ENCODE measurements at regions not wholly inside any gene's neighbourhood (a gene's known extent, or its start where the extent isn't known, plus 50 kb on each side); places are given as distances from the start of the nearest gene placed in this dataset.

- TF ChIP-seq POLR2A (IDR thresholded peaks at IDR 0.05; ENCODE audit: insufficient read depth in 1 of 2, low read depth in 2 of 2, low read length in 2 of 2) (no peak), CBX2 (IDR thresholded peaks at IDR 0.05; ENCODE audit: low read depth, low read length) (no peak), CBX2 (CRISPR knock-in tag; IDR thresholded peaks at IDR 0.05; ENCODE audit: low read depth) (no peak), ARID5B (CRISPR knock-in tag; IDR thresholded peaks at IDR 0.05) (no peak), CTCF (CRISPR knock-in tag; IDR thresholded peaks at IDR 0.05) (no peak), PBX3 (CRISPR knock-in tag; IDR thresholded peaks at IDR 0.05; ENCODE audit: borderline replicate concordance) (no peak), MEIS2 (CRISPR knock-in tag; IDR thresholded peaks at IDR 0.05) (no peak), ATF7 (IDR thresholded peaks at IDR 0.05) (no peak), ATF7 (CRISPR knock-in tag; IDR thresholded peaks at IDR 0.05) (no peak), MYC (CRISPR knock-in tag; IDR thresholded peaks at IDR 0.05; ENCODE audit: borderline replicate concordance) (no peak), TBP (CRISPR knock-in tag; IDR thresholded peaks at IDR 0.05) (no peak)
Measured at GRCh38 chr1:221641811-221642210, 100.1 kb downstream of the DUSP10 start.

All from HepG2 (cell line).